HEK293 (cell line): ENCODE measurements at regions not wholly inside any gene's neighbourhood (a gene's known extent, or its start where the extent isn't known, plus 50 kb on each side); places are given as distances from the start of the nearest gene placed in this dataset.

Experiments used
- CTCF ChIA-PET: fragments of 350-600 bp; formaldehyde crosslinking; extraction: SDS; loops from one replicate; lab custom pipeline; 2021; ENCODE audit warnings: antibody characterized with exemption; lab: Yijun Ruan, JAX
- POLR2A ChIA-PET: fragments of 300-600 bp; formaldehyde crosslinking; extraction: SDS; loops from one replicate; lab custom pipeline; 2020; ENCODE audit warnings: antibody characterized with exemption, inconsistent platforms; lab: Yijun Ruan, JAX
- H3K27ac ChIP-seq: fragments of 200-500 bp; sonication (Bioruptor generic); 2 replicates; pipeline ENCODE4 v1.5.1; 2014; ENCODE audit warnings: low read depth, low read length, control low read depth, inconsistent platforms; ENCODE audit errors: extremely low read depth
- H3K36me3 ChIP-seq, 2 experiments: fragments of 200-500 bp in 1 of 2; sonication (Bioruptor generic) in 1 of 2; 1 replicate in 1 of 2; 2 replicates in 1 of 2; pipeline ENCODE4 v1.5.1; 2014 to 2017; ENCODE audit warnings: inconsistent platforms in 2 of 2, low read length in 2 of 2; ENCODE audit not compliant: control insufficient read depth in 2 of 2, insufficient read depth in 1 of 2
- H3K4me1 ChIP-seq: fragments of 200-500 bp; sonication (Bioruptor generic); 2 replicates; pipeline ENCODE4 v1.5.1; 2014; ENCODE audit warnings: mild to moderate bottlenecking, low read length, inconsistent platforms; ENCODE audit not compliant: control insufficient read depth, insufficient read depth
- H3K4me3 ChIP-seq: 2 replicates; pipeline ENCODE4 v1.5.1; 2011; ENCODE audit warnings: low read depth, mild to moderate bottlenecking, control low read depth, low read length, moderate library complexity
- H3K9me3 ChIP-seq: fragments of 200-500 bp; sonication (Bioruptor generic); 2 replicates; pipeline ENCODE4 v1.5.1; 2014; ENCODE audit warnings: low read depth, low read length, inconsistent platforms; ENCODE audit not compliant: control insufficient read depth, insufficient read depth
- BCL11A ChIP-seq: fragments of 450-650 bp; formaldehyde crosslinking; IDR thresholded peaks from 2 replicates; pipeline ENCODE4 v1.5.1; 2016; ENCODE audit warnings: low read depth, missing biosample characterization, missing genetic modification characterization
- BCL6B ChIP-seq: fragments of 450-650 bp; formaldehyde crosslinking; IDR thresholded peaks from 2 replicates; pipeline ENCODE4 v1.5.1; 2017; ENCODE audit warnings: missing biosample characterization, missing genetic modification characterization
- GLIS2 ChIP-seq: fragments of 450-650 bp; formaldehyde crosslinking; IDR thresholded peaks from 2 replicates; pipeline ENCODE4 v1.5.1; 2016; ENCODE audit warnings: missing biosample characterization, missing genetic modification characterization
- HOXD13 ChIP-seq: sonication (generic); formaldehyde crosslinking; IDR thresholded peaks from 2 replicates; pipeline ENCODE4 v1.8.0; 2022; ENCODE audit warnings: missing genetic modification reagents, borderline replicate concordance
- KLF9 ChIP-seq: fragments of 450-650 bp; formaldehyde crosslinking; IDR thresholded peaks from 2 replicates; pipeline ENCODE4 v1.5.1; 2016; ENCODE audit warnings: missing biosample characterization, missing genetic modification characterization, low read depth
- TRIM28 ChIP-seq: IDR thresholded peaks from 2 replicates; pipeline ENCODE4 v1.6.1; 2011; ENCODE audit warnings: low read length, control low read depth, borderline replicate concordance
- ZBTB10 ChIP-seq: fragments of 450-650 bp; formaldehyde crosslinking; IDR thresholded peaks from 2 replicates; pipeline ENCODE4 v1.5.1; 2016; ENCODE audit warnings: missing biosample characterization, missing genetic modification characterization
- ZBTB21 ChIP-seq: fragments of 450-650 bp; formaldehyde crosslinking; IDR thresholded peaks from 2 replicates; pipeline ENCODE4 v1.5.1; 2017; ENCODE audit warnings: missing biosample characterization, missing genetic modification characterization
- ZNF155 ChIP-seq: fragments of 450-650 bp; formaldehyde crosslinking; IDR thresholded peaks from 2 replicates; pipeline ENCODE4 v1.5.1; 2016; ENCODE audit warnings: missing biosample characterization, missing genetic modification characterization
- ZNF19 ChIP-seq: fragments of 450-650 bp; formaldehyde crosslinking; IDR thresholded peaks from 2 replicates; pipeline ENCODE4; 2016; ENCODE audit warnings: missing biosample characterization, missing genetic modification characterization, low read depth
- ZNF211 ChIP-seq: fragments of 450-650 bp; formaldehyde crosslinking; IDR thresholded peaks from 2 replicates; pipeline ENCODE4 v1.5.1; 2016; ENCODE audit warnings: low read depth, missing biosample characterization, missing genetic modification characterization
- ZNF223 ChIP-seq: fragments of 450-650 bp; formaldehyde crosslinking; IDR thresholded peaks from 2 replicates; pipeline ENCODE4 v1.5.1; 2016; ENCODE audit warnings: missing biosample characterization, missing genetic modification characterization
- ZNF280D ChIP-seq: fragments of 450-650 bp; formaldehyde crosslinking; IDR thresholded peaks from 2 replicates; pipeline ENCODE4 v1.5.1; 2016; ENCODE audit warnings: missing biosample characterization, missing genetic modification characterization
- ZNF302 ChIP-seq: fragments of 450-650 bp; formaldehyde crosslinking; IDR thresholded peaks from 2 replicates; pipeline ENCODE4 v1.5.1; 2016; ENCODE audit warnings: missing biosample characterization, missing genetic modification characterization, low read depth
- ZNF366 ChIP-seq: fragments of 450-650 bp; formaldehyde crosslinking; conservative IDR thresholded peaks from 2 replicates; pipeline ENCODE4 v1.5.1; 2016; ENCODE audit warnings: missing biosample characterization, missing genetic modification characterization
- ZNF473 ChIP-seq: fragments of 450-650 bp; formaldehyde crosslinking; IDR thresholded peaks from 2 replicates; pipeline ENCODE4 v1.5.1; 2017; ENCODE audit warnings: missing biosample characterization, missing genetic modification characterization
- ZNF76 ChIP-seq: fragments of 450-650 bp; formaldehyde crosslinking; IDR thresholded peaks from 2 replicates; pipeline ENCODE4; 2016; ENCODE audit warnings: low read depth, missing biosample characterization, missing genetic modification characterization, borderline replicate concordance

GRCh38 chr3:14322001-14322400 is 80.4 kb upstream of the SLC6A6 start (continued):
- TF ChIP-seq ZNF280D (tag by site-specific recombination) (no peak), GLIS2 (tag by site-specific recombination) (no peak), ZNF366 (no peak), ZNF19 (tag by site-specific recombination) (no peak), ZNF76 (tag by site-specific recombination) (no peak), BCL11A (tag by site-specific recombination) (no peak)

- Histone ChIP-seq H3K36me3 (no peaks in the 10 kb centered on the region), H3K4me3 (no peak overlapping the region), H3K4me1 (no peaks in the 10 kb centered on the region), H3K9me3 (no peaks in the 10 kb centered on the region), H3K27ac (no peak overlapping the region)
- ChIA-PET POLR2A (no interaction called here), CTCF (interaction anchor here (1.1 to 1.3 kb wide), 2 partner anchors 30 to 119 kb away, joined by 3 read pairs; no protein-coding TSS in a partner anchor)
- no peak for TF ChIP-seq ZBTB10 (tag by site-specific recombination)
- TF ChIP-seq ZNF155 (tag by site-specific recombination), result no peak
- no peak for TF ChIP-seq ZBTB21 (tag by site-specific recombination)
- no peak for TF ChIP-seq ZNF473 (tag by site-specific recombination)
- TF ChIP-seq ZNF223 (tag by site-specific recombination), result no peak
- no peak for TF ChIP-seq ZNF211 (tag by site-specific recombination)
- no peak for TF ChIP-seq ZNF302 (tag by site-specific recombination)
- no peak for TF ChIP-seq BCL6B (tag by site-specific recombination)
- no peak for TF ChIP-seq BCL11A (tag by site-specific recombination)
- TF ChIP-seq HOXD13 (CRISPR knock-in tag), result no peak
- TF ChIP-seq KLF9 (tag by site-specific recombination), result no peak
- TF ChIP-seq TRIM28, result no peak
These were observed 79.6 kb upstream of the SLC6A6 start for GRCh38 chr3:14322667-14323295.
